ENCODE measurements at regions not wholly inside any gene's neighbourhood (a gene's known extent, or its start where the extent isn't known, plus 50 kb on each side); places are given as distances from the start of the nearest gene placed in this dataset.

DNA sequence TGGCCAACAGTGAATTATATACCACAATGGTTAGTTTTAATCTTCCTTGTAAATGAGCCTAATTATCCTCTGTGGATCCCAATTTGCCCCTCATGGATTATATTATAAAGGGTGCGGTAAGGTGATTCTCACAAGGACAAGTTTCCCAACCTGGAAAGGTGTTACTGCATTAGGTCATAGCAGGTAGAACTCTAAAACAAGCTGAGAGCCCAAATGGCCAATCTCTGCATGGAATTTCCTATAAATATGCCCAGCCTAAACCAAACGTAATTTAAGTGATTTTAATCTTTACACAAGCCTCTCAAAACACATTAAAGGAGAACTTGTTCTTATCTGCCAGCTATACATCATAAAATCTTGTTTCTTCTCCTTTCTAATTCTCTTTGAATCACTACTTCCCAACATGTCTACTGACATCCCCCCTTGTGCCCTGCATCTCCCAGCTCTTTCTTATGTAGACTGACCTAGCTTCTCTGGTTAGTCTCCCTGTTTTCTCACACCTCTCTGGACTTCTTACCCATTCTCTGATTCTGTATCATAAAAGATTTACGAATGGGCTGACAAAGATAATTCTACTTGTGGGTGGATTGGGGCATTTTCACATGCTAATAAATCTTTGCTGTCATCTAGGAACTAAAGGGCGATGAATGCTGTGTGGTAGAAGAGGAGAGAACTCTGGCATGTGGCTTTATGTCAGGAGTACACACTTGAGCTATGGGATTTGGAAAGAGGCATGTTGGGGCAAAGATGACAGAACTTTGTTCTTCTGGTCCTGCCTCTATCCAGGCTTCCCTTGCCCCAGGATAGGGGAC lies 94.3 kb upstream of the PGRMC2 start:
- no peak overlapping the region for H3K4me3 ChIP-seq (ENCODE audit: low read depth, low read length)
- H3K9ac ChIP-seq (ENCODE audit: low read depth, low read length) = no peak overlapping the region
- peaks cover under 1% of the 10 kb centered on the region for H3K9me3 ChIP-seq (ENCODE audit: control insufficient read depth, insufficient read depth, low read length)
- H3K27me3 ChIP-seq (ENCODE audit: control insufficient read depth, insufficient read depth, low read length) = no peaks in the 10 kb centered on the region
- H3K36me3 ChIP-seq (ENCODE audit: control insufficient read depth, insufficient read depth, low read length) = no peaks in the 10 kb centered on the region
- H3K4me1 ChIP-seq (ENCODE audit: control insufficient read depth, insufficient read depth, low read length) = peaks cover 9% of the 10 kb centered on the region

DNA sequence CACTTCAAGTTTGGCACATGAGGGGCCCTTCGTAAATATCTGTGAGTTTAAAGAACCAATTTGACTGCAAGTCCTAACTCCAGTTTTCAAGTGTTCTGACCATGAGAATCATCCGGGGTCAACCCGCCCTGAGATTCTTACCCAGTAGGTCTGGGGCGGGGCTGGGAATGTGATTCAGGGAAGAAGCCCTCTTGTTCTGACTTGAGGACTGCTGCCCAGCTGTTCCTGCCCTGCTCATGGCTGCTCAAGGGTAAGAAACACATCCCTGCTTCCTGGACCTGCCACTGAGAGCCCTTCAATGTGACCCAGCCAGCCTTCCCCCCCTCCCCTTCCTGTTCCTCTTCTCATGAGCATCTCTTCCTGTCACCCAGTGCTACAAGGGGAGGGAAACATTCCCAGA lies 92.7 kb upstream of the PGRMC2 start:
- peaks cover 7% of the 10 kb centered on the region for H3K4me1 ChIP-seq (ENCODE audit: control insufficient read depth, insufficient read depth, low read length)
- H3K9me3 ChIP-seq (ENCODE audit: control insufficient read depth, insufficient read depth, low read length) = peaks cover 4% of the 10 kb centered on the region
- H3K36me3 ChIP-seq (ENCODE audit: control insufficient read depth, insufficient read depth, low read length) = no peaks in the 10 kb centered on the region
- no peak overlapping the region for H3K9ac ChIP-seq (ENCODE audit: low read depth, low read length)
- H3K4me3 ChIP-seq (ENCODE audit: low read depth, low read length) = no peak overlapping the region
- no peaks in the 10 kb centered on the region for H3K27me3 ChIP-seq (ENCODE audit: control insufficient read depth, insufficient read depth, low read length)

DNA sequence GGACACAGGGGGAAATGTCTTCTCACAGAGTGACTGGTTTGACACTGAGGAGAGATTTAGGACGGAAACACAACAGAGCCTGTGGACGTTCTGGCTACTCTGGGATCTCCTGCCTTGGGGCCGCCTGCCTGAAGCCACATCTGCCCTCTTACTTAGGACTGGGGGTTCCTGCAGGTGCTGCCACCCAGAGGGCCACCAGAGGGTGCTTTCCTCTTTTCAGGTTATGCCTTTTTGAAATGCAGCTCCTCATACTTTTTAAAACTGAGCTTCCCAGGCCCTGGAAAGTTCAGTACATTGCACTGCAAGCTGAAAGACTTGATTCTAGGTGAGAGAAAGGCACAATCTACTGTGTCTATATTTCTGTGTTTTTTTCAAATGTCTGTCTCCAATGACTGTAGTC lies 92.2 kb upstream of the PGRMC2 start:
- Histone ChIP-seq H3K4me3 (ENCODE audit: low read depth, low read length) (no peak overlapping the region), H3K9me3 (ENCODE audit: control insufficient read depth, insufficient read depth, low read length) (peaks cover 4% of the 10 kb centered on the region), H3K36me3 (ENCODE audit: control insufficient read depth, insufficient read depth, low read length) (no peaks in the 10 kb centered on the region), H3K9ac (ENCODE audit: low read depth, low read length) (no peak overlapping the region), H3K4me1 (ENCODE audit: control insufficient read depth, insufficient read depth, low read length) (peaks cover 2% of the 10 kb centered on the region), H3K27me3 (ENCODE audit: control insufficient read depth, insufficient read depth, low read length) (no peaks in the 10 kb centered on the region)

DNA sequence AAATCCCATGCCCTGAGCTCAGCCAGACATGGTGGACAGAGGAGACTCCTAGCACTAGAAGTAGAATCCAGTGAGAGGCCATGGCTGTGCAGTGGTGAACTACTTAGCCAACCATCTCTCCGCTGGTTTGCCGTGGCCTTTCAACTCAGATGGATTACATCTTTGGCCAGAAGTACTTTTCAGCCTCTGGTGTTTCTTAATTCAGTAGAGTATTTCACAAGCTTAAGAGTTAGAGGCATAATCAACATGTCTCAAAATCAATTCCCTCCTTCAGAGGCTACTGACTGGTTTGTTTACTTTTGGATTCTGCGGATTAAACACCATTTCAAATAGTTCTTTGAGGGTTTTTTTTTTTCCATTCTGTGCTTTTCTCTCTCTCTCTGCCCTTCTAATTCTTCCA lies 91.1 kb upstream of the PGRMC2 start:
- no peak overlapping the region for H3K4me3 ChIP-seq (ENCODE audit: low read depth, low read length)
- peaks cover 4% of the 10 kb centered on the region for H3K9me3 ChIP-seq (ENCODE audit: control insufficient read depth, insufficient read depth, low read length)
- no peaks in the 10 kb centered on the region for H3K4me1 ChIP-seq (ENCODE audit: control insufficient read depth, insufficient read depth, low read length)
- H3K9ac ChIP-seq (ENCODE audit: low read depth, low read length) = no peak overlapping the region
- H3K27me3 ChIP-seq (ENCODE audit: control insufficient read depth, insufficient read depth, low read length) = no peaks in the 10 kb centered on the region
- no peaks in the 10 kb centered on the region for H3K36me3 ChIP-seq (ENCODE audit: control insufficient read depth, insufficient read depth, low read length)

DNA sequence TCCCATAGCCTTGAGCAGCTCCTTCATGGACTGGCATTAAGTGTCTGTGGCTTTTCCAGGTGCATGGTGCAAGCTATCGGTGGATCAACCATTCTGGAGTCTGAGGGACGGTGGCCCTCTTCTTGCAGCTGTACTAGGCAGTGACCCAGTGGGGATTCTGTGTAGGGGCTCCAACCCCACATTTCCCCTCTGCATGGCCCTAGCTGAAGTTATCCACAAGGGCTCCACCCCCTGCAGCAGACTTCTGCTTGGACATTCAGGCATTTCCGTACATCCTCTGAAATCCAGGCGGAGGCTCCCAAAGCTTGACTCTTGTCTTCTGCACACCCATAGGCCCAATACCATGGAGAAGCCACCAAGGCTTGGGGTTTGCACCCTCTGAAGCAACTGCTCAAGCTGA lies 89.3 kb upstream of the PGRMC2 start:
- Histone ChIP-seq H3K27me3 (ENCODE audit: control insufficient read depth, insufficient read depth, low read length) (no peaks in the 10 kb centered on the region), H3K36me3 (ENCODE audit: control insufficient read depth, insufficient read depth, low read length) (no peaks in the 10 kb centered on the region), H3K4me3 (ENCODE audit: low read depth, low read length) (no peak overlapping the region), H3K9me3 (ENCODE audit: control insufficient read depth, insufficient read depth, low read length) (peaks cover 4% of the 10 kb centered on the region), H3K9ac (ENCODE audit: low read depth, low read length) (no peak overlapping the region), H3K4me1 (ENCODE audit: control insufficient read depth, insufficient read depth, low read length) (no peaks in the 10 kb centered on the region)

DNA sequence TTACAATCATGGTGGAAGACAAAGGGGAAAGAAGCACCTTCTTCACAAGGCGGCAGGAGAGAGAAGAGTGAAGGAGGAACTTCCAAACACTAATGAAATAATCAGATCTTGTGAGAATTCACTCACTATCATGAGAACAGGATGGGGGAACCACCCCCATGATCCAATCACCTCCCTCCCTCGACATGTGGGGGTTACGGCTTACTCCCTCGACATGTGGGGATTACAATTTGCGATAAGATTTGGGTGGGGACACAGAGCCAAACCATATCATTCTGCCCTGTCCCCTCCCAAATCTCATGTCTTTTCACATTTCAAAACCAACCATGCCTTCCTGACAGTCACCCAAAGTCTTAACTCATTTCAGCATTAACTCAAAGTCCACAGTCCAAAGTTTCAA lies 88.7 kb upstream of the PGRMC2 start:
- H3K9ac ChIP-seq (ENCODE audit: low read depth, low read length) = no peak overlapping the region
- no peak overlapping the region for H3K4me3 ChIP-seq (ENCODE audit: low read depth, low read length)
- H3K27me3 ChIP-seq (ENCODE audit: control insufficient read depth, insufficient read depth, low read length) = no peaks in the 10 kb centered on the region
- peaks cover 4% of the 10 kb centered on the region for H3K9me3 ChIP-seq (ENCODE audit: control insufficient read depth, insufficient read depth, low read length)
- no peaks in the 10 kb centered on the region for H3K36me3 ChIP-seq (ENCODE audit: control insufficient read depth, insufficient read depth, low read length)
- H3K4me1 ChIP-seq (ENCODE audit: control insufficient read depth, insufficient read depth, low read length) = no peaks in the 10 kb centered on the region

DNA sequence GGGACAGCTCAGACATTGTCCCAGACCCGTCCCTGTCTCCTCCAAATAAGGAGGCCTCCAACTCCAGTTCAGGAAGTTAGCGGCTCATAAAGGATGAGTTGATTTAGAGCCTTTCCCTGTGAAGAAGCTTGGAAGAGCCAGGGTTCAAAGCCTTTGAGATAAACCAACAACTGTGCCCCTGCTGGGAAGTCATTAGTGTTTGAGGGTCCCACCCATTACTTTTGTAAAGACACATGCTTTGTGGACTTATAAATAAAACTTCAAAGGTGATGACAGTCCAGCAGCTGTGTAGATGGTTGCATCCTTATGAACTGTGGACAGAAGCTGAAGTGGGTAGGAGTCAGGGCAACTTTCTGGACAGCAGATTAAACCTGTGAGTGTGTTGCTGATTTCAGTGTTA lies 86.0 kb upstream of the PGRMC2 start:
- no peak overlapping the region for H3K9ac ChIP-seq (ENCODE audit: low read depth, low read length)
- no peaks in the 10 kb centered on the region for H3K27me3 ChIP-seq (ENCODE audit: control insufficient read depth, insufficient read depth, low read length)
- no peaks in the 10 kb centered on the region for H3K36me3 ChIP-seq (ENCODE audit: control insufficient read depth, insufficient read depth, low read length)
- no peak overlapping the region for H3K4me3 ChIP-seq (ENCODE audit: low read depth, low read length)
- H3K9me3 ChIP-seq (ENCODE audit: control insufficient read depth, insufficient read depth, low read length) = peaks cover 4% of the 10 kb centered on the region
- no peaks in the 10 kb centered on the region for H3K4me1 ChIP-seq (ENCODE audit: control insufficient read depth, insufficient read depth, low read length)

DNA sequence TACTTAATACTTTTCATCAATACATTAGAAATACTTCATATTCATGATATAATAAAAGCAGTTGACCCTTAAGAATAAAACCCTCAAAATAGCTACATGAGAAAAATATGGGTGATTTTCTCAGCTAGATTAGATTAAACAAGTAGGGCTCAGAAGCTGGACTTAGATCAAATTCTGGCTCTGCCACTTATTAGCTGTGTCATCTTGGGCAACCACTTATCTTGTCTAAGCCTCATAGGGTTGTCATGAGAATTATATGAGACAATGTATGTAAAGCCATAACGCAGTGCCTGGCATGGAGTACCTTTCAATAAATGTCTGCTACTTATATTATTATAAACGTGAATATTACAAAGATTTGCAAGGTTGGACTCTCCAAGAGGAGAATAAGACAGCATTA lies 84.3 kb upstream of the PGRMC2 start:
- Histone ChIP-seq H3K9me3 (ENCODE audit: control insufficient read depth, insufficient read depth, low read length) (peaks cover 2% of the 10 kb centered on the region), H3K4me3 (ENCODE audit: low read depth, low read length) (no peak overlapping the region), H3K27me3 (ENCODE audit: control insufficient read depth, insufficient read depth, low read length) (no peaks in the 10 kb centered on the region), H3K36me3 (ENCODE audit: control insufficient read depth, insufficient read depth, low read length) (no peaks in the 10 kb centered on the region), H3K9ac (ENCODE audit: low read depth, low read length) (no peak overlapping the region), H3K4me1 (ENCODE audit: control insufficient read depth, insufficient read depth, low read length) (no peaks in the 10 kb centered on the region)

DNA sequence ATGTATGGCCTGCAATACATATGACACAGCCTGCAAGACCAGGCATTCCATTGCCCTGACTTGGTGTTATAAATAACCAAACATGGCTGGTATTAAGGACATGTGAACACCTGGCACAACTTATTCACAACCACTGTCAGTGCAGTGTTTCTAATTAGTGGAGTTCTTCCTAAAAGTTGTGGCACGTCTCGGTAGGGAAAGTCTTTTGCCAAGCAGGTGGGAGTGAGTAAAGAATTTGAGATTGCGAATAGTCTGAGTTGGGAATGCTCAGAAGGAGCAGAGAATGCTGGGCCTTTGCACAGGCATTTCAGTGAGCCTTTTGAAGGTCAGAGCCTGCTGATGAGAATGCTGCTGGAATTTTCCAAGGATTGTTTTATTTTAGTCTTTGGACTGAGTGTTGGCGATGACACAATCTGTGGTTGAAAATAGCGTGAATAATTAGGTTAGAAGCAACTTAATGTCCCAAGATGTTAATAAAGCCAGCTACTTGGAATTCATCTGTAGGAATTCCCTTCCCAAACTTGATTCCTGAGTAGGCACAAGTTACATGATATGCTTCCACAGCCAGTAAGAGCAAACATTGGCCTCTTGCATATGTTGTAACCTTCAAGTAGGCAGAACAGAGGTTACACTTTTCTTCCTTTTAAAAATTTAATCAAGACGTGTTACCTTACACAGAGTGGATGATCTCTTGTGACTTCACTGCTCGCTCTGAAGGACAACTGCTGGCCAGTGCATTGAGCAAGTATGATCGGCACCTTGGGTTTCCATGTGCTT lies 83.6 kb upstream of the PGRMC2 start:
- no peak overlapping the region for H3K4me3 ChIP-seq (ENCODE audit: low read depth, low read length)
- no peaks in the 10 kb centered on the region for H3K9me3 ChIP-seq (ENCODE audit: control insufficient read depth, insufficient read depth, low read length)
- H3K4me1 ChIP-seq (ENCODE audit: control insufficient read depth, insufficient read depth, low read length) = no peaks in the 10 kb centered on the region
- H3K36me3 ChIP-seq (ENCODE audit: control insufficient read depth, insufficient read depth, low read length) = no peaks in the 10 kb centered on the region
- H3K9ac ChIP-seq (ENCODE audit: low read depth, low read length) = no peak overlapping the region
- no peaks in the 10 kb centered on the region for H3K27me3 ChIP-seq (ENCODE audit: control insufficient read depth, insufficient read depth, low read length)

DNA sequence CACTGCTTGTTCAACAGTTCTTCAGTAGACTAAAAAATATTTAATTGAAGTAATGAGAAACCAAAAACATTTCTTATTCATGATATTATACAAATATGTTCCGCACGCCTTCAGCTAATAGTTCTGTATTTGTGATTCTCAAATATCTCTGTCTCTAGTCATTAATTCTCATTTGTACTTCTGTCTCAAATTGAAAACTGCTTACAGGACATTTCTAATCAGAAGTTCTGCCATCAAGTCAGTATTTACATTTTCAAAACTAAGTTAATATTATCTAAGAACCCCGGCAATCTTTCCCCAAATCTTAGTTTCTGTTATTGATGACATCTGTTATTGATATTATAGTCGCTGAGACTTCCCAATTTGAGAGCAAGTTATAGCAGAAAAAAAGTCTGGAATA lies 78.6 kb upstream of the PGRMC2 start:
- H3K27me3 ChIP-seq (ENCODE audit: control insufficient read depth, insufficient read depth, low read length) = no peaks in the 10 kb centered on the region
- H3K9ac ChIP-seq (ENCODE audit: low read depth, low read length) = no peak overlapping the region
- peaks cover 2% of the 10 kb centered on the region for H3K9me3 ChIP-seq (ENCODE audit: control insufficient read depth, insufficient read depth, low read length)
- no peaks in the 10 kb centered on the region for H3K36me3 ChIP-seq (ENCODE audit: control insufficient read depth, insufficient read depth, low read length)
- H3K4me3 ChIP-seq (ENCODE audit: low read depth, low read length) = no peak overlapping the region
- H3K4me1 ChIP-seq (ENCODE audit: control insufficient read depth, insufficient read depth, low read length) = peaks cover 9% of the 10 kb centered on the region

DNA sequence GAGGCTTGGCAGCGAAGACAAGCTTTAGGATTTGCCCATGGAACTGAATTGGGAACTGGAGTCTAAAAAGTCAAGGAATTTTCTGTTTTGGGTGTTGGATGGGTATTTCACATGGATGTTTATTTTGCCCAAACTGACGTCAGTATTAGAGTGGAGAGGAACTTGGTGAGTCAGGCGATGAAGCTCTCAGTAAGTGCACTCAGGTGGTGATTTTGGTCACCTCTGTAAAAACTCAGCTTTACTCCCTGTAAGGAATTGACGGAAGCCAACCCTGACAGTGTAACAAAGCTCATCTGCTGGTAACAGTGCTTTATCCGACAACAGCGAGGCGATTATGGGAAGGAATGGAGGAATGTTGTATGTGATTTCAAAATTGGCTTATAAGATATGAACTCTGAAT lies 77.0 kb upstream of the PGRMC2 start:
- no peak overlapping the region for H3K4me3 ChIP-seq (ENCODE audit: low read depth, low read length)
- H3K4me1 ChIP-seq (ENCODE audit: control insufficient read depth, insufficient read depth, low read length) = peaks cover 9% of the 10 kb centered on the region
- H3K27me3 ChIP-seq (ENCODE audit: control insufficient read depth, insufficient read depth, low read length) = no peaks in the 10 kb centered on the region
- no peak overlapping the region for H3K9ac ChIP-seq (ENCODE audit: low read depth, low read length)
- H3K9me3 ChIP-seq (ENCODE audit: control insufficient read depth, insufficient read depth, low read length) = peaks cover 2% of the 10 kb centered on the region
- H3K36me3 ChIP-seq (ENCODE audit: control insufficient read depth, insufficient read depth, low read length) = no peaks in the 10 kb centered on the region

DNA sequence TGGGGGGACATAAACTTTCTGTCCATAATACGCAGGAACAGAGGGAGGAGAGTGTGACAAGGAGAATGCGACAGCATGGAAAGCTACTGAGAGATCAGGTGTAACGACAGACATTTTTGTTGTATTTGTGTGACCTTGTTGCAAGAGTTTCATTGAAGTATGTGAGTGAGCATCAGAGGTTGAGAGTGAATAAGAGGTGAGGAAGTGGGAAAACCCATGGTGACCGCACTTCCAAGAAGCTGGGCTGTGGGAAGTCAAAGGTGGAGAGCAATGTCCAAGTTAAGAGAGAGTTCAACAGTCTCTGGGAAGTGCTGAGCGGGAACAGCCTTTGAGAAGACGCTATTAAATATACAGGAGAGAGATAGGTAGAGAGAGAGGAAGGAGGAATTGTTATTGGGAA lies 76.4 kb upstream of the PGRMC2 start:
- Histone ChIP-seq H3K27me3 (ENCODE audit: control insufficient read depth, insufficient read depth, low read length) (no peaks in the 10 kb centered on the region), H3K4me1 (ENCODE audit: control insufficient read depth, insufficient read depth, low read length) (peaks cover 9% of the 10 kb centered on the region), H3K9me3 (ENCODE audit: control insufficient read depth, insufficient read depth, low read length) (peaks cover 2% of the 10 kb centered on the region), H3K4me3 (ENCODE audit: low read depth, low read length) (no peak overlapping the region), H3K9ac (ENCODE audit: low read depth, low read length) (no peak overlapping the region), H3K36me3 (ENCODE audit: control insufficient read depth, insufficient read depth, low read length) (no peaks in the 10 kb centered on the region)
